T47D (cell line): ENCODE measurements at regions not wholly inside any gene's neighbourhood (a gene's known extent, or its start where the extent isn't known, plus 50 kb on each side); places are given as distances from the start of the nearest gene placed in this dataset.
"Not testable (repeated sequence)": the region's sequence is repeated elsewhere in the genome, so short reads cannot be mapped to it uniquely, and the experiment has no call there.

Source experiments
- DNase-seq, 2 experiments: peaks; one replicate each; pipeline versions ENCODE4 v3.0.0 to v3.0.0-alpha.2; 2011 to 2012; ENCODE audit warnings: low read depth in 1 of 2, low spot score in 1 of 2
- JUND ChIP-seq: IDR thresholded peaks from 2 replicates; pipeline ENCODE4 v1.6.1; 2012; ENCODE audit warnings: low read depth
- in situ Hi-C: cut with HindIII; loops from 2 replicates; pipeline ENCODE4 v1.10.0; 2016; ENCODE audit warnings: low sequenced_read_pairs, low pct_unique_long_range_greater_than_20kb

- in situ Hi-C loops = no loop called here
- no peak for DNase-seq
These were observed 404.0 kb upstream of the FAM174A start for GRCh38 chr5:100131161-100131560.

GRCh38 chr5:100130307-100130706 is 404.9 kb upstream of the FAM174A start:
- in situ Hi-C loops = no loop called here
- no peak for TF ChIP-seq JUND
- no peak for DNase-seq

More at GRCh38 chr5:100131161-100131560, 404.0 kb upstream of the FAM174A start:
- TF ChIP-seq JUND = no peak

- in situ Hi-C loops = no loop called here
- no peak for TF ChIP-seq JUND
- DNase-seq = no peak
These were observed 415.3 kb upstream of the FAM174A start for GRCh38 chr5:100119903-100120302.

GRCh38 chr5:100110497-100110896 is 424.7 kb upstream of the FAM174A start:
- no peak for TF ChIP-seq JUND
- no peak for DNase-seq
- in situ Hi-C loops = no loop called here

- DNase-seq = no peak
- no peak for TF ChIP-seq JUND
- in situ Hi-C loops = no loop called here
These were observed 426.3 kb upstream of the FAM174A start for GRCh38 chr5:100108883-100109282.

- in situ Hi-C loops, DNase-seq: not testable (repeated sequence)
These were observed 431.5 kb upstream of the FAM174A start for GRCh38 chr5:100103592-100104119.

GRCh38 chr5:100101466-100101865 is 433.7 kb upstream of the FAM174A start:
- DNase-seq, in situ Hi-C loops: not testable (repeated sequence)

GRCh38 chr5:100096328-100096727 is 438.8 kb upstream of the FAM174A start:
- DNase-seq, in situ Hi-C loops: not testable (repeated sequence)

GRCh38 chr5:100080703-100081102 is 454.5 kb upstream of the FAM174A start:
- in situ Hi-C loops = not testable (repeated sequence)

GRCh38 chr5:100079163-100079562 is 456.0 kb upstream of the FAM174A start:
- in situ Hi-C loops, DNase-seq: not testable (repeated sequence)

More at GRCh38 chr5:100080703-100081102, 454.5 kb upstream of the FAM174A start:
- DNase-seq = peak in 1 of 2 experiments; percentile 22

- in situ Hi-C loops = not testable (repeated sequence)
These were observed 469.2 kb upstream of the FAM174A start for GRCh38 chr5:100066020-100066419.

GRCh38 chr5:100043475-100043874 is 491.7 kb upstream of the FAM174A start:
- no peak for DNase-seq
- in situ Hi-C loops = no loop called here
- no peak for TF ChIP-seq JUND

More at GRCh38 chr5:100066020-100066419, 469.2 kb upstream of the FAM174A start:
- DNase-seq = not testable (repeated sequence)

- DNase-seq = no peak
- in situ Hi-C loops = no loop called here
- TF ChIP-seq JUND = no peak
These were observed 508.6 kb upstream of the FAM174A start for GRCh38 chr5:100026606-100027005.

- DNase-seq = no peak
- TF ChIP-seq JUND = no peak
- in situ Hi-C loops = no loop called here
These were observed 511.6 kb upstream of the FAM174A start for GRCh38 chr5:100023536-100023935.
